ENCODE measurements at regions not wholly inside any gene's neighbourhood (a gene's known extent, or its start where the extent isn't known, plus 50 kb on each side); places are given as distances from the start of the nearest gene placed in this dataset.

DNA sequence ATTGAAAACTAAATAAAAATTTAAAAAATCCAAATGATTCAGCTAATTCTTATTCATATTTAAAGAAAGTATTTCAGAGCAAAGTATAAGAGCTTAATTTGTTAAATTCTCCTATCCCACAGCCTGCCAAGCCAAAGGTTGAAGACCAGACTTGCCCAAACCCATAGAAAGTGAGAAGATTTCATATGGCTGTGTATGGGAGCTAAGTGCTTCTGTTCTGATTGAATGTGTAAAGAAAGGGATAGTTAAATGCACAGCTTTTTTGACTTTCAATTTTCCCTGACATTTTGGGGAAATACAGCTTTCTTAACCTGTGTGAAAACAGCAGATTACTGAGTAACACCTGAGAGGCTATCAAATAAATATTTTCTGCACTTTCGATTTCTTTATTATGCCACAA lies 125.0 kb upstream of the MTAP start:
- H3K36me3 ChIP-seq (ENCODE audit: control insufficient read depth, insufficient read depth, low read length), result no peaks in the 10 kb centered on the region
- WGBS, 2 experiments, result 86 to 91% methylated on average over 1 of the region's 1 CpG

DNA sequence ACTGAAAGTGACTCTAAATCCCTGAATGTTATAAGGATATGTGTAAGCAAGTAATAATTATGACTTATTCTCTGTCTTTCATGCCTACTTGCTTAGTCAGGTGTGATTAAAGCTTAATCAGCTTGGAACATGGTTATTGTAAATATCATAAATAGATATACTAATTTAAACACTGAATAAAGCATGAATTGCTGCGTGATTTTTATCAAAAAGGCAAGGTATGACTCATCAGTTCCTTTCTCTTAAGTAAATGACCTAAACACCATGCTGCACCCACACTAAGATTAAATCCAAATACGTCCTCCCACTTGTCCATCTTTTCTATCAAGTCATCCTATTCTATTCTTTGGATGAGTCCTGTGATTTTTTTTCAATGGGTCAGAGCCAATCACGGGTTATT lies 124.6 kb upstream of the MTAP start:
- Histone ChIP-seq H3K4me3 (ENCODE audit: insufficient read depth, low read depth, low read length) (no peak overlapping the region), H3K27ac (ENCODE audit: insufficient read depth, low read depth, low read length, poor library complexity, severe bottlenecking) (no peak overlapping the region), H3K4me1 (ENCODE audit: control insufficient read depth, insufficient read depth, low read length) (no peaks in the 10 kb centered on the region), H3K27me3 (ENCODE audit: control insufficient read depth, insufficient read depth, low read length, poor library complexity, severe bottlenecking) (no peaks in the 10 kb centered on the region), H3K36me3 (ENCODE audit: control insufficient read depth, insufficient read depth, low read length) (no peaks in the 10 kb centered on the region), H3K9me3 (ENCODE audit: control insufficient read depth, low read length) (no peaks in the 10 kb centered on the region)
- 86 to 92% methylated on average over 2 to 3 of the region's 3 CpGs for WGBS, 2 experiments

More for the DNA sequence above, 125.0 kb upstream of the MTAP start:
- Histone ChIP-seq H3K4me3 (ENCODE audit: insufficient read depth, low read depth, low read length) (no peak overlapping the region), H3K9me3 (ENCODE audit: control insufficient read depth, low read length) (no peaks in the 10 kb centered on the region), H3K27ac (ENCODE audit: insufficient read depth, low read depth, low read length, poor library complexity, severe bottlenecking) (no peak overlapping the region), H3K4me1 (ENCODE audit: control insufficient read depth, insufficient read depth, low read length) (no peaks in the 10 kb centered on the region), H3K27me3 (ENCODE audit: control insufficient read depth, insufficient read depth, low read length, poor library complexity, severe bottlenecking) (no peaks in the 10 kb centered on the region)

DNA sequence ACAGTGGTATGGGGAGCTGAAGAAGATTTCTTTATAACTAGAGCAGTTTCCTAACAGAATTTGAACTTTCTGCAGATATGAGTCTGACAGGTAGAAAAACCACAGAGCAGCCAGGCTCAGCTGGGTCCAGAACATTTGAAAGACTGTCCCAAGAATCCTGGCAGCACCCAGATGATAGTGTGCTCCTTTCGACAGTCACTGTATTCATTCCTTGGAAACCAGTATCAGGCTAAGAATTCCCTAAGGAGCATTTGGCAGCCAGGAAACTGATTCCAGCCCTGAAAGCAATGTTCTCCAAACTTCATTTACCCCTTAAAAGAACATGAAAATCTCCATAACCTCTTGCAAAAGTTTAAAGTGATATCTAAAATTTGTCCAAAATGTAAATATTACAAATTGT lies 123.0 kb upstream of the MTAP start:
- H3K36me3 ChIP-seq (ENCODE audit: control insufficient read depth, insufficient read depth, low read length), result no peaks in the 10 kb centered on the region
- no peak overlapping the region for H3K4me3 ChIP-seq (ENCODE audit: insufficient read depth, low read depth, low read length)
- no peaks in the 10 kb centered on the region for H3K9me3 ChIP-seq (ENCODE audit: control insufficient read depth, low read length)
- WGBS, 2 experiments, result 81 to 83% methylated on average over 1 of the region's 1 CpG
- H3K27me3 ChIP-seq (ENCODE audit: control insufficient read depth, insufficient read depth, low read length, poor library complexity, severe bottlenecking), result no peaks in the 10 kb centered on the region
- H3K4me1 ChIP-seq (ENCODE audit: control insufficient read depth, insufficient read depth, low read length), result no peaks in the 10 kb centered on the region
- no peak overlapping the region for H3K27ac ChIP-seq (ENCODE audit: insufficient read depth, low read depth, low read length, poor library complexity, severe bottlenecking)

DNA sequence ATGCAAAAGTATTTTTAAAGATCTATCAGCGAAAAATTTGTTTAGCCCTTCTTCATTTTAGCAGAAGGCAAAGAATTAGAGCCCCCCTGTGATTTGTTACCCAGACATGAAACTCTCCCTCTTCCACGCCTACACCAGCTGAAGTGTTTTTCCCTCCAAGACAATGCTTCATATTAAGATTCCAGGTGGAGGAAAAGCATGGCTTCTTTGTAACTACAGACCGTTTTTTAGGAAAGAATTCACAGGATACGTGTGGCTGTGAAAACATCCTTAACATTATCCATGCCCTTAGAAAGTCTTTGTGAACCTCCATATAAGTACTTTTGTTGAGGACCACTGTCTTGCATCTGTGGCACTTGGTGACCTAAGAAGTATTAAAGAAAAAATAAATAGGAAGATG lies 121.8 kb upstream of the MTAP start:
- Histone ChIP-seq H3K4me1 (ENCODE audit: control insufficient read depth, insufficient read depth, low read length) (no peaks in the 10 kb centered on the region), H3K9me3 (ENCODE audit: control insufficient read depth, low read length) (no peaks in the 10 kb centered on the region), H3K36me3 (ENCODE audit: control insufficient read depth, insufficient read depth, low read length) (no peaks in the 10 kb centered on the region), H3K27me3 (ENCODE audit: control insufficient read depth, insufficient read depth, low read length, poor library complexity, severe bottlenecking) (no peaks in the 10 kb centered on the region), H3K27ac (ENCODE audit: insufficient read depth, low read depth, low read length, poor library complexity, severe bottlenecking) (no peak overlapping the region), H3K4me3 (ENCODE audit: insufficient read depth, low read depth, low read length) (no peak overlapping the region)
- WGBS, 2 experiments, result 96 to 98% methylated on average over 4 of the region's 4 CpGs

DNA sequence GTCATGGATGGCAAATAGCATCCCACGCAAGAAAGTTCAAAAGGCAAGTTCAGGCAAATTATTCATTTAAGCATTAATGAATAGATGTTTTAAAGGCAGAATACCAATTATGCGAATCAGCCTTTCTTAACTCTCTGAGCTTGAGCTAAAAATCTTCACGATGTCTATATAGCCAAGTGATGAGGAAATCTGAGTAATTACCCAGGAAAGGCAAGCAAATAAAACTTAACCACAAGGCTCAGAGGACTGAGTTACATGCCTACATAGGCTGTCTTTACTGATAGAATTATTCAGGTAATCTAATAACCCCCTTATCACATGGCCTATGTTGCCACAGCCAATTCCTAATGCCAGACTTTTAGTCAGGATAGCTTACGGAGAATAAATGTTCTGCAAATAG lies 120.8 kb upstream of the MTAP start:
- 94 to 96% methylated on average over 3 of the region's 4 CpGs for WGBS, 2 experiments
- Histone ChIP-seq H3K4me1 (ENCODE audit: control insufficient read depth, insufficient read depth, low read length) (no peaks in the 10 kb centered on the region), H3K9me3 (ENCODE audit: control insufficient read depth, low read length) (no peaks in the 10 kb centered on the region), H3K36me3 (ENCODE audit: control insufficient read depth, insufficient read depth, low read length) (no peaks in the 10 kb centered on the region), H3K27ac (ENCODE audit: insufficient read depth, low read depth, low read length, poor library complexity, severe bottlenecking) (no peak overlapping the region), H3K27me3 (ENCODE audit: control insufficient read depth, insufficient read depth, low read length, poor library complexity, severe bottlenecking) (no peaks in the 10 kb centered on the region), H3K4me3 (ENCODE audit: insufficient read depth, low read depth, low read length) (no peak overlapping the region)

DNA sequence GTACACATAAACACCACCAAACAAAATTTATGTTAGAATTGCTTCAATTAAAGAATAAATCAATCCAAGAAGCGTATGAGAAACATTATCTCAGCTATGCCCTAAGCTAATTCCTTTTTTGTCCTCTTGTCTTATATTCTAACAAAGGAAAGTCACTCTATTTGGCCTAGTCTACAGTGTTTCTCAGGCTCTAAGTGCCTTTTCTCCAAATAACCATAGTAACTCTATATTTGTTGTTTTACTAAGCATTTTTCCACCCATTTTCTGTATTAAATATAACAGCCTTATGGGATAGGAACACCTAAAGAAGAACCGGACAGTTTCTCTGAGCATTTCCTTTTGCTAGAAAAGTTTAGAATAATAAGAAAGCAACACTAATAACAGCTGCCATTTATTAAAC lies 120.1 kb upstream of the MTAP start:
- Histone ChIP-seq H3K9me3 (ENCODE audit: control insufficient read depth, low read length) (no peaks in the 10 kb centered on the region), H3K4me3 (ENCODE audit: insufficient read depth, low read depth, low read length) (no peak overlapping the region), H3K36me3 (ENCODE audit: control insufficient read depth, insufficient read depth, low read length) (no peaks in the 10 kb centered on the region), H3K27me3 (ENCODE audit: control insufficient read depth, insufficient read depth, low read length, poor library complexity, severe bottlenecking) (no peaks in the 10 kb centered on the region), H3K27ac (ENCODE audit: insufficient read depth, low read depth, low read length, poor library complexity, severe bottlenecking) (no peak overlapping the region), H3K4me1 (ENCODE audit: control insufficient read depth, insufficient read depth, low read length) (no peaks in the 10 kb centered on the region)
- WGBS, 2 experiments, result 95% methylated on average over 1 to 2 of the region's 2 CpGs

DNA sequence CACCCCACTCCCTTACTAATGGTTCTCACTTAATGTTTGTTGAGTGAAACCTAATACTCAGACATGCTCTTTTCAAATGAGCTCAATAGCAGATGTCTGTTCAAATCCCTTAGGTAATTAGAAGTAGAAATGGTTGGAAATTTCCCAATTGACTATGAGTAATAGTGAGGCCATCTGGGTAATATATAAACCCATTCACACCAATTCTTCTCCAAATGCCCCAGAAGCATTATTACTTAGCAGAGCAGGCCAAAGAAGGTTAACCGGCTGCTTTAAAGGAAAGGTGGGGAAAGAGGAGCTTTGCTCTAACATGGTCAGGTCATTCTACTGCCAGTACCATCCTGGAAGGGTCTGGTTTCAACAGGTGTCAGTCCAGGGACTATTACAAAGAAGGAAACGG lies 119.5 kb upstream of the MTAP start:
- Histone ChIP-seq H3K27me3 (ENCODE audit: control insufficient read depth, insufficient read depth, low read length, poor library complexity, severe bottlenecking) (no peaks in the 10 kb centered on the region), H3K4me1 (ENCODE audit: control insufficient read depth, insufficient read depth, low read length) (no peaks in the 10 kb centered on the region), H3K9me3 (ENCODE audit: control insufficient read depth, low read length) (no peaks in the 10 kb centered on the region), H3K4me3 (ENCODE audit: insufficient read depth, low read depth, low read length) (no peak overlapping the region), H3K27ac (ENCODE audit: insufficient read depth, low read depth, low read length, poor library complexity, severe bottlenecking) (no peak overlapping the region), H3K36me3 (ENCODE audit: control insufficient read depth, insufficient read depth, low read length) (no peaks in the 10 kb centered on the region)
- WGBS, 2 experiments, result 90 to 97% methylated on average over 2 of the region's 2 CpGs

DNA sequence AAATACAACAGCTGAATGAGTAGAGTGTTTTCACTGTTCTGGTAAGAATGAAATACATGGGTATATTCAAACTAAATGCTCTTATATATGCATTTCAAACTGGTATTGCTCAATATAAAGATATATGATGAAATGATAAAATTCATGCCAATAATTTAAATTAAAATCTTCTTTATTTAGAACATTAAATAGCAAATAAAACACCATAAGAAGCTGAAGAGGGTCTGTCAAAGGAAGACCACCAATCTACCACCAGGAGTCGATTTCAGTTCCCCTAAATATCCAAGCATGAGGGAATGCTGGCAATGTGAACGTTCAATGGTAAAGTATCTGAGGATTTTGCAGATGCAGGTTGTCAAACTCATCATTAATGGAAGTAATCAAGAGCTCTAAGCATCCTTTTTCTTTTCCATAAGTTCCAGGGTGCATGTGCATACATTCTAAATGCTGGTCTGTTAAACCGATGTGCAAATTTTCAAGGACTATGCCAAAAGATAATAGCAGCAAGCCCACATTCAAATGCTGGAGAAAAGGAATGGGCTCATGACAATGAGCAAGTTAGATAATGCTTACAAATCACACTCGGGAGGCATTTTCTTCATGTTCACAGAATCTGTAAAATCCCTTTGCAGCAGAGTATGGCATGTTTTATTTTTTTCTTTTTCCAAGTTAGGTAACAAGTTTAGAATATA lies 118.8 kb upstream of the MTAP start:
- H3K27me3 ChIP-seq (ENCODE audit: control insufficient read depth, insufficient read depth, low read length, poor library complexity, severe bottlenecking), result no peaks in the 10 kb centered on the region
- 90% methylated on average over 4 of the region's 4 CpGs for WGBS, 2 experiments
- no peaks in the 10 kb centered on the region for H3K36me3 ChIP-seq (ENCODE audit: control insufficient read depth, insufficient read depth, low read length)
- H3K4me3 ChIP-seq (ENCODE audit: insufficient read depth, low read depth, low read length), result no peak overlapping the region
- H3K9me3 ChIP-seq (ENCODE audit: control insufficient read depth, low read length), result no peaks in the 10 kb centered on the region
- H3K27ac ChIP-seq (ENCODE audit: insufficient read depth, low read depth, low read length, poor library complexity, severe bottlenecking), result no peak overlapping the region
- no peaks in the 10 kb centered on the region for H3K4me1 ChIP-seq (ENCODE audit: control insufficient read depth, insufficient read depth, low read length)

DNA sequence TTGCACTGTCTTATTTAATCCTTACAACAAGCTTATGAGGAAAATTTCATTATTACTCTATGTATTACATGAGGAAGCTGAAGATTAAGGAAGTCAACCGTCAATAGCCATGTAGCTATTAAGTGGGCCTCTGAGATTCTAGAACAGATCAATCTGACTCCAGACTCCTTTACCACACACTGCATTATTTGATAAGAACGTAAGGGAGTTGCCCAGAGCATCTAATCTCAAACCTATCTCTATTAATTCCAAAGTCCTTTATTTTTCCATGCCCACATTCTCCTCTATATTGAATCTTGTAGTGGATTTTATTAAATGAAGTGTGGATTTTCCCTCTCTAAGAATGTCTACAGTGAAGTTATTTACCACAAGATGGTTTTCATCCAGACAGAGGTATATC lies 118.2 kb upstream of the MTAP start:
- WGBS, 2 experiments, result 82 to 95% methylated on average over 2 of the region's 2 CpGs
- H3K4me1 ChIP-seq (ENCODE audit: control insufficient read depth, insufficient read depth, low read length), result no peaks in the 10 kb centered on the region
- H3K27ac ChIP-seq (ENCODE audit: insufficient read depth, low read depth, low read length, poor library complexity, severe bottlenecking), result no peak overlapping the region
- no peaks in the 10 kb centered on the region for H3K36me3 ChIP-seq (ENCODE audit: control insufficient read depth, insufficient read depth, low read length)
- no peaks in the 10 kb centered on the region for H3K9me3 ChIP-seq (ENCODE audit: control insufficient read depth, low read length)
- H3K27me3 ChIP-seq (ENCODE audit: control insufficient read depth, insufficient read depth, low read length, poor library complexity, severe bottlenecking), result no peaks in the 10 kb centered on the region
- no peak overlapping the region for H3K4me3 ChIP-seq (ENCODE audit: insufficient read depth, low read depth, low read length)

DNA sequence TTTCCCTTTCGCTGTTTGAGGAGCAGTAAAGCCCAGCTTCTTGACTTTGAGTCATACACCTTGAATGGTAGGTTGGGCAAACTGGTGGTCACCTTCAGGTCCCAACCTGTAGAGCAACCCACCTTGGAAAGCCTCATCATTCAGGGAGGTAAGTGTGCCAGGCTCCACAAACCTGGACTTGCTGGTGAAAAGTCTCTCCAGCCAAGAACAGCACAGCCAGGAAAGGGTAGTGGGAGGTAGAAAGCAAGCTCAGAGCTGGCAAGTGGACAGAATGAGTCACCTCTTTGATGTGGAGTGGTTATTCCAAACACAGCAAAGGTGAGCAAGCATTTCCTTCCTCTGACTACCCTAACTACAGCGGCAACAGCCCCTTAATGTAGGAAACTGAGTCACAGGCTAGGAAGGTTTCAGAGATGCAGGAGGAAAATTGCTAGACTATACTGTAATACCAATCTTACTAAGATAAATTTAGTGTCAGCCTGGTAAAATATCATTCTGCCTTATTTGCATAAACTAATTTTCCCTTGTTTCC lies 117.5 kb upstream of the MTAP start:
- H3K4me3 ChIP-seq (ENCODE audit: insufficient read depth, low read depth, low read length), result no peak overlapping the region
- no peaks in the 10 kb centered on the region for H3K9me3 ChIP-seq (ENCODE audit: control insufficient read depth, low read length)
- WGBS, 2 experiments, result 65 to 100% methylated on average over 1 to 2 of the region's 2 CpGs
- H3K27ac ChIP-seq (ENCODE audit: insufficient read depth, low read depth, low read length, poor library complexity, severe bottlenecking), result no peak overlapping the region
- no peaks in the 10 kb centered on the region for H3K36me3 ChIP-seq (ENCODE audit: control insufficient read depth, insufficient read depth, low read length)
- no peaks in the 10 kb centered on the region for H3K27me3 ChIP-seq (ENCODE audit: control insufficient read depth, insufficient read depth, low read length, poor library complexity, severe bottlenecking)
- H3K4me1 ChIP-seq (ENCODE audit: control insufficient read depth, insufficient read depth, low read length), result no peaks in the 10 kb centered on the region

Data from ectodermal cell (in vitro differentiated cells).